ENCODE measurements at regions not wholly inside any gene's neighbourhood (a gene's known extent, or its start where the extent isn't known, plus 50 kb on each side); places are given as distances from the start of the nearest gene placed in this dataset.

DNA sequence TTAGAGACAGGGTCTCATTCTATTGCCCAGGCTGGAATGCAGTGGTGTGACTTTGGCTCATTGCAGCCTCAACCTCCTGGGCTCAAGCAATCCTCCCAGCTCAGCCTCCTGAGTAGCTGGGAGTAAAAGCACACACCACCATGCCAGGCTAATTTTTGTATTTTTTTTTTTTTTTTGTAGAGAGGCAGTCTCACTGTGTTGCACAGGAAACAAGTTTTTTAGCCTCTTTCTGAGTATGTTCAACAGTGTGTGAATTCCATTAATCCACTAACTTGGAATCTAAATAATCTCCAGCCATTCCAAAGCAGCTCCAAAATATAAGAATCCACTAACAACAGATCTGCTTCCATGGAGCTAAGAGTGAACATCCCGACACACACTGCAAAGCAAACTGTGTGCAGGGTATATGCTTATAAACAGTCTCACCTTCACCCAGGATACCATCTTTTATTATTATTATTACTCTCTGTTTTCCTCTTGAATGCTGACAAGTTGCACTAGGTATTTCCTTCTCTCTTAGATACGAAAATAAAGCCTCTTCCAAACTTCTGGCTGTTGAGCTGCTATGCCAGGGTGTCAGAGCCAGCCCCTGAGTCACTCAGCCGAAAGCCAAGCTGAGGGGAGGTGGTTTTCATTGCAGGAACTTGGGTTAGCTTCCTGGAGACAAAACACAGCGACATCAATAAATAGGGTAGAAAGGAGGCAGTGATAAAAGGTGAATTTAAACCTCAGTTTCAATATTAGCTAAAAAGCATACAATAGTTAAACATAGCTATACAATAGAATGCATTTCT, 264.9 kb downstream of the HIVEP2 start:
- DNase-seq: peak in 1 of 51 donors; percentile 12

- DNase-seq: no peak
Measured at GRCh38 chr6:142681099-142681498, 263.9 kb downstream of the HIVEP2 start.

DNA sequence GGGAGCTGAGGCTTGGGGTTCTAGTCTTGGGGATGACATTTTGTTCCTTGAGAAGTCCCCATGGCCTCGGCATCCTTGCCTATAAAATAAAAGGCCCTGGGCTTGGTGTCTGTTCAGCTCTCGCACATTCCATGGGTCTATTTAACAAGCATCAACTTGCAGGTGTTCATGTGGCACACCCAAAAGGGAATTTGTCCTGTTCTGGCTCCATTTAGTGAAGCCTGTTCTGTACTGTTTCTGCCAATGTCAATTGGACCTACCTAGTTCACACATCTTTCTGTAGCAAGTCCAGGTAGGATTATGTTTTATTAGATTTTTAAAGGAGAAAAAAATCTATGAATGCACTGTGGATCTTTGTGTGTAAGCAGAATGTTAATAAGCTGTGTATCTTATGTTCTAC, 262.0 kb downstream of the HIVEP2 start:
- no peak for DNase-seq

DNA sequence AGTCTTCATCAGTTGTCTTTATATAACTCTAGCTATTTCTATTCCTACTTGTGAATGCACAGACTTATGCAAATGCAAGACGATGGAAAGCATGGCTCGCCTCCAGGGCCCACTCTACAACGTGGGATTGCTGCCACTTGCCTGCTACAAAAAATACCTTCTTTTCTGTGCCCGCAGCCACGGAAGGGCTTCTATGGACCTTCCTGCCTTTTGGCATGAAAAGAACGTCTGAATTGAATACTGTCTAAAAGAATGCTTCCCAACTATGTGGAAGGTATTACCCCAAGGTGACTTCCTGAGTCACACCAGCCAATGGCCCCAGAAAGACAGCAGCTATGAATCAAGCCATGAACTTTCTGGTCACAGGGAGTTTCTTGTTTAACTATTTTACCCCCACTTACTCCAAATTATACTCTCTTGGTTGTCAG, 261.2 kb downstream of the HIVEP2 start:
- DNase-seq: no peak

GRCh38 chr6:142684371-142684770, 260.6 kb downstream of the HIVEP2 start:
- DNase-seq: no peak

DNA sequence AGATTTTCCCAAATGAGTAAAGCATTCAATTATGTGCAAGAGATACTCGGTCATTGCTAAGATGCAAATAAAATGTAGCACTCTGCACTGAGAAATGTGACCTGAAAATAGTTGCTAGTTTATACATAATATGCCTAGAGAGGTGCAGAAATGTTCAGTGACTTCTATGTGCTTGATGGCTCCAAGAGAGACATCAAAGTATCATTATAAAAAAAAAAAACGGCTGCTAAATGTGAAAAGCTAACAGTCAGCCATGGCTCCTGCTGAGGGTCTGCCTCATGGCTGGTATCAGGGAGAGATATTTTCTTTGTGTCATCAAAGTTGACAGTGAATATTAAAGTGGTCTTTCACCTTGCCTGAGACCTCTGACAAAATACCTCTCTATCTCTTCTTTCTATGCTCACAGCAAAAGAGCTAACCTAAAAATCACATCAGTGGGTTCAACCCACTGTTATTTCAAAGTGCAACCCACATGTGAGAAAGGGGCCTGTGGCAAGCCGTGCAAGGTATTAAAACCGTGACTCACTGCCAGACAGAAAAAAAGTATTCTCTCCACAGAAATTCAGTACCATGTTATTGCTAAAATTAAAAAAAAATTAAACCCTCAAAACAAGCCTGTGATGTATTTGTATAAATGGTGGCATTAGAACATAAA, 259.0 kb downstream of the HIVEP2 start:
- DNase-seq: no peak

DNA sequence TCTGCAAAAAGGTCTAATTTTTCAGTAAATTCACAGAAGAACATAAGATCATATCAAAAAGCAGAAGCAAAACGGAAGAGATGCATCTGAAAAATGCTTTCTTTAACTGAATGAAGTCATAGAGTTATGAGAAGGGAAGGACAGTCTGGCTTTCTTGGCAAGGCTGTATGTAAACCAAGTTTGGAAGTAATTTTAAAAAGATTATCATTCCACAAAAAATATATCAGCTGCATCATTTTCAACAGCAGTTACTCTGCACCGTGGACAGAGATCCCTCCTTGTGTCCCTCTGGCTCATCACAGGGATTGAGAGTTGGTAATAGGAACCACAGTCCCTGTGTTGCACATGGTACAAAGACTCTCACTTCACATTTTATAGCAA, 258.5 kb downstream of the HIVEP2 start:
- no peak for DNase-seq

- peak in 44 of 51 donors; percentile 4 to 77 (median 31) for DNase-seq
Measured at GRCh38 chr6:142692942-142693341, 252.0 kb downstream of the HIVEP2 start.

GRCh38 chr6:142693441-142693840, 251.5 kb downstream of the HIVEP2 start:
- DNase-seq: no peak

DNA sequence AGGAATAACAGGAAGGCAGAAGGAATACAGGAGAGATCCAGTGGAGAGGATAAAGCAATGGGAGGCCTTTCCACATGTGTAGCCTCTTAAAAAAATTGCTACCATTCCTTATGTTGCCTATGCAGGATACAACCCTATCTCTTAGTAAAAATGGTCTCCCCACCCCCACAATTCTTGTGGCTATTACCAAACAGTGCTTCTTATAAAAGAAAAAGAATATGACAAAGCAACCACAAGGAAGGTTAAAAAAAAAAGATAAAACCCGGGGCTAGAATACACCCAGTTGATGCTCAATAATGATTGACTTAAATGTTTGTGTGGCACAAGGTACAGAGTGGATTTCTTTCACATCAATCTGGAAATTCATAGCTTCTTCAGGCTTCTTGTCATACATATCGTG, 250.9 kb downstream of the HIVEP2 start:
- DNase-seq: no peak

DNA sequence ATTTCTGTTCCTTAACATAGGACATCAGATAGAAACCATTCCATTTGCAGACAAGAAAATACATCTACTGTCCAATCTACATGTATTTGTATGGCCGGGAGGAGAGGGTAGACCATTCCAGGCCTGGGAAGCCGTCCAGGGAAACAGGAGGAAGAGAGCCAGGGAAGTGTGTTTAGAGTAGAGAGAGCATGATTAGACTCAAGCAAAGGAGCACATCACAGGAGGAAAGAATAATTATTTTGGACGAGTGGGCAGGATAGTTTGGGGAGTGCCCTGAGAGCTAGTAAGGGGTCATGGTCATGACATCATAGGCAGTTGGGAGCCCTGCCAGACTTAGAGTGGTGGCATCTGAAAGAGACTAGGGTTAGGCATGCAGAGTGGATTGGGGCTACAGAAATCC, 250.0 kb downstream of the HIVEP2 start:
- DNase-seq: peak in 3 of 51 donors; percentile 8 to 12 (median 9)

- no peak for DNase-seq
Measured at GRCh38 chr6:142696123-142697000, 248.6 kb downstream of the HIVEP2 start.

GRCh38 chr6:142697001-142697335, 248.0 kb downstream of the HIVEP2 start:
- DNase-seq: no peak

DNA sequence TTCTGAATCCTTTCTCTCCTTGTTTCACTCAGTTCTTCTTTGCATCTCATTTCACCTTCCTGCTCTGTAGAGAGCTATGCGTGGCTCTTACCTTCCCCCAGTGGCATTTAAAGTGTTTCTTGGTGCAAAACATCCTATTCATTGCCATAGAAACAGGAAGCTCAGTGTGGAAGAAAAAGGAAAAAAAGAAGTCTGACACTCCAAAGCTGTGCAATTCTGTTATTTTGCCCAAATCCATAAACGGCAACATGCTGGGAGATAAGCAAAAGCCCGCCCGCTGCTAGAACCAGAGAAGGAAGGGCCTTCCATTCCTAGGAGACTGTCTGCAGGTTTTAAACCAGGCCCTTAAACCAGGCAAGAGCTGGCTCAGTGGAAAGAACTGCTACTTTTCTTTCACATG, 247.1 kb downstream of the HIVEP2 start:
- DNase-seq: peak in 2 of 51 donors; percentile 9 to 39

- DNase-seq: no peak
Measured at GRCh38 chr6:142698751-142699150, 246.2 kb downstream of the HIVEP2 start.

GRCh38 chr6:142699391-142699790, 245.6 kb downstream of the HIVEP2 start:
- no peak for DNase-seq

GRCh38 chr6:142700032-142700431, 244.9 kb downstream of the HIVEP2 start:
- DNase-seq: no peak

GRCh38 chr6:142700671-142701312, 244.2 kb downstream of the HIVEP2 start:
- DNase-seq: no peak

Data from hypothalamus (tissue), 51 donors.